B cell (primary cell): ENCODE measurements at regions not wholly inside any gene's neighbourhood (a gene's known extent, or its start where the extent isn't known, plus 50 kb on each side); places are given as distances from the start of the nearest gene placed in this dataset.

Experiments
- ATAC-seq: fragments of 200-7000 bp; cut with Tn5 transposase; one replicate; pipeline ENCODE4 v1.10.0; 2021; ENCODE audit warnings: low read depth, mild to moderate bottlenecking, moderate number of reproducible peaks, moderate library complexity
- CTCF ChIA-PET: fragments of 350-600 bp; sonication (Branson Sonifier 250); formaldehyde crosslinking; loops from one replicate; lab custom pipeline; 2021; ENCODE audit warnings: antibody characterized with exemption, inconsistent platforms; lab: Charles Lee
- POLR2A ChIA-PET: fragments of 350-600 bp; sonication (Branson Sonifier 250); formaldehyde crosslinking; loops from one replicate; lab custom pipeline; 2021; ENCODE audit warnings: antibody characterized with exemption; lab: Charles Lee
- DNase-seq: peaks from one replicate; pipeline ENCODE4 v3.0.0; 2013
- H2AFZ ChIP-seq: 2 replicates; pipeline ENCODE4 v1.6.1; 2012; ENCODE audit warnings: mild to moderate bottlenecking, low read depth, low read length; ENCODE audit not compliant: insufficient read depth, poor library complexity, severe bottlenecking
- H3K27ac ChIP-seq, 2 donors: 1 replicate in 1 of 2; 2 replicates in 1 of 2; pipeline ENCODE4 v1.5.1; 2012 to 2013; ENCODE audit warnings: low read length in 2 of 2, mild to moderate bottlenecking in 2 of 2, moderate library complexity in 1 of 2
- H3K27me3 ChIP-seq, 4 experiments: fragments of 200-600 bp in 1 of 4; sonication (generic) in 1 of 4; replicated peaks in 1 of 4; 1 replicate in 2 of 4; 2 replicates in 2 of 4; pipeline versions ENCODE4 v1.6.1 to v1.7.0; 2013 to 2016; ENCODE audit warnings: low read length in 3 of 4, mild to moderate bottlenecking in 2 of 4, mixed read lengths in 1 of 4, moderate library complexity in 1 of 4; ENCODE audit not compliant: insufficient read depth in 4 of 4, control insufficient read depth in 3 of 4; ENCODE audit errors: control extremely low read depth in 1 of 4
- H3K36me3 ChIP-seq, 2 experiments: replicated peaks in 1 of 2; 1 replicate in 1 of 2; 2 replicates in 1 of 2; pipeline versions ENCODE4 v1.6.1 to v1.7.1; 2013; ENCODE audit warnings: low read length in 1 of 2; ENCODE audit not compliant: insufficient read depth in 2 of 2, control insufficient read depth in 1 of 2; ENCODE audit errors: control extremely low read depth in 1 of 2, extremely low read depth in 1 of 2
- H3K4me1 ChIP-seq, 2 donors: fragments of 200-600 bp in 1 of 2; sonication (generic) in 1 of 2; 1 replicate in 1 of 2; 2 replicates in 1 of 2; pipeline versions ENCODE4 v1.5.1 to v1.6.1; 2013 to 2017; ENCODE audit warnings: low read length in 2 of 2; ENCODE audit not compliant: control insufficient read depth in 2 of 2, insufficient read depth in 2 of 2
- H3K4me2 ChIP-seq: replicated peaks from 2 replicates; pipeline ENCODE3; 2012; ENCODE audit warnings: mild to moderate bottlenecking, low read depth, low read length; ENCODE audit not compliant: poor library complexity, severe bottlenecking
- H3K4me3 ChIP-seq, 5 experiments: fragments of 200-600 bp in 1 of 5; sonication (generic) in 1 of 5; 1 replicate in 3 of 5; 2 replicates in 2 of 5; pipeline versions ENCODE4 v1.5.1 to v1.7.0; 2011 to 2016; ENCODE audit warnings: low read length in 4 of 5, mild to moderate bottlenecking in 4 of 5, low read depth in 2 of 5, control low read depth in 1 of 5, moderate library complexity in 1 of 5; ENCODE audit not compliant: insufficient read depth in 1 of 5; ENCODE audit errors: control extremely low read depth in 1 of 5, extremely low read depth in 1 of 5
- H3K79me2 ChIP-seq: fragments of 200-600 bp; sonication (generic); one replicate; pipeline ENCODE4 v1.6.0; 2016; ENCODE audit warnings: low read length; ENCODE audit not compliant: control insufficient read depth, insufficient read depth
- H3K9ac ChIP-seq: fragments of 200-600 bp; sonication (generic); 2 replicates; pipeline ENCODE4 v1.6.1; 2017; ENCODE audit warnings: mild to moderate bottlenecking, low read length, moderate library complexity
- H3K9me3 ChIP-seq, 3 donors: one replicate each; pipeline versions ENCODE4 v1.6.1 to v1.7.1; 2013; ENCODE audit warnings: low read length in 2 of 3; ENCODE audit not compliant: control insufficient read depth in 2 of 3, insufficient read depth in 1 of 3; ENCODE audit errors: control extremely low read depth in 1 of 3
- H4K20me1 ChIP-seq: 2 replicates; pipeline ENCODE4 v1.6.0; 2012; ENCODE audit warnings: mild to moderate bottlenecking, low read length; ENCODE audit not compliant: insufficient read depth, control insufficient read depth, poor library complexity, severe bottlenecking
- H3K27ac Mint-ChIP-seq: one replicate; pipeline ENCODE4 v1.8.0; 2021; ENCODE audit warnings: mixed read lengths
- H3K27me3 Mint-ChIP-seq: one replicate; pipeline ENCODE4 v1.8.0; 2021; ENCODE audit warnings: mixed read lengths
- H3K4me1 Mint-ChIP-seq: one replicate; pipeline ENCODE4 v1.8.0; 2021; ENCODE audit warnings: mixed read lengths
- H3K4me3 Mint-ChIP-seq: one replicate; pipeline ENCODE4 v1.8.0; 2021; ENCODE audit warnings: mixed read lengths
- H3K9me3 Mint-ChIP-seq: one replicate; pipeline ENCODE4 v1.8.0; 2022; ENCODE audit warnings: mixed read lengths; ENCODE audit not compliant: insufficient read depth
- EZH2 ChIP-seq: IDR thresholded peaks from 2 replicates; pipeline ENCODE4 v1.6.1; 2012; ENCODE audit warnings: borderline replicate concordance, low read depth, mild to moderate bottlenecking, moderate library complexity, low read length; ENCODE audit not compliant: insufficient read depth, poor library complexity, severe bottlenecking
- WGBS: methylation state at CpG from one replicate; pipeline ENCODE4 v1.1.5; 2013; ENCODE audit warnings: missing lambda C conversion rate; ENCODE audit not compliant: insufficient coverage; 5-methylcytosine and 5-hydroxymethylcytosine counted together
- intact Hi-C: fragments of 100-400 bp; cut with micrococcal nuclease; formaldehyde crosslinking; loops from one replicate; pipeline ENCODE4 v1.10.0; 2022
- TF ChIP-seq, protein P1 (sequence below): fragments of 200-600 bp; IDR thresholded peaks from one replicate; pipeline ENCODE4 v1.8.0; 2022; ENCODE audit warnings: antibody characterized with exemption, mild to moderate bottlenecking

DNA sequence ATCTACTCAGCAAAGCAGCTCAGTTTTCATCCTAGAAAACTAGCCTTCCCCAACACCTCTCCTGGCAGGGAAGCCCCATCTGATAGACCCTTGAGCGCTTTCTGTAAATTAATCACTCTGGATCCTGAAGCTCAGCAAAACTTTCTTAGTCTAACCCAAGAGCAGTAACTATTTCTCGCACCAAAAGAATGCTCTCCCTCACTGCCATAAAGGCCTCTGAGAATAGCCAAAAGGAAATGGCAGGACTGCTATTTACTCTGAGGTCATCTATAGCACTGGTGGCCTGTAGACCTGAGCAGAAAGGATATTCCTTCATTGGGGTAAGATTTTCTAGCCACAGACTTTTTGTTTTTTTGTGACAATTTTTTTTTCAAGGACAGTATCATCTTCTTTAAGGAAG, 345.8 kb upstream of the ADAMTS9 start:
- Histone ChIP-seq H3K4me3 (no peak overlapping the region), H3K27me3 (no peaks in the 10 kb centered on the region), H3K27ac (no peak overlapping the region), H3K4me1 (no peaks in the 10 kb centered on the region), H3K36me3 (no peaks in the 10 kb centered on the region), H3K9me3 (no peaks in the 10 kb centered on the region), H3K79me2 (no peaks in the 10 kb centered on the region), H4K20me1 (no peaks in the 10 kb centered on the region), H3K9ac (no peak overlapping the region), H2AFZ (no peak overlapping the region), H3K4me2 (no peak overlapping the region)
- Mint-ChIP-seq H3K4me3 (no peak overlapping the region), H3K27me3 (no peaks in the 10 kb centered on the region), H3K4me1 (no peaks in the 10 kb centered on the region), H3K27ac (no peak overlapping the region), H3K9me3 (peaks cover 5% of the 10 kb centered on the region)
- TF ChIP-seq, protein P1, sequence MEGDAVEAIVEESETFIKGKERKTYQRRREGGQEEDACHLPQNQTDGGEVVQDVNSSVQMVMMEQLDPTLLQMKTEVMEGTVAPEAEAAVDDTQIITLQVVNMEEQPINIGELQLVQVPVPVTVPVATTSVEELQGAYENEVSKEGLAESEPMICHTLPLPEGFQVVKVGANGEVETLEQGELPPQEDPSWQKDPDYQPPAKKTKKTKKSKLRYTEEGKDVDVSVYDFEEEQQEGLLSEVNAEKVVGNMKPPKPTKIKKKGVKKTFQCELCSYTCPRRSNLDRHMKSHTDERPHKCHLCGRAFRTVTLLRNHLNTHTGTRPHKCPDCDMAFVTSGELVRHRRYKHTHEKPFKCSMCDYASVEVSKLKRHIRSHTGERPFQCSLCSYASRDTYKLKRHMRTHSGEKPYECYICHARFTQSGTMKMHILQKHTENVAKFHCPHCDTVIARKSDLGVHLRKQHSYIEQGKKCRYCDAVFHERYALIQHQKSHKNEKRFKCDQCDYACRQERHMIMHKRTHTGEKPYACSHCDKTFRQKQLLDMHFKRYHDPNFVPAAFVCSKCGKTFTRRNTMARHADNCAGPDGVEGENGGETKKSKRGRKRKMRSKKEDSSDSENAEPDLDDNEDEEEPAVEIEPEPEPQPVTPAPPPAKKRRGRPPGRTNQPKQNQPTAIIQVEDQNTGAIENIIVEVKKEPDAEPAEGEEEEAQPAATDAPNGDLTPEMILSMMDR = no peak
- TF ChIP-seq EZH2 = no peak
- intact Hi-C loops = no loop called here
- CTCF ChIA-PET = no interaction called here
- no peak for DNase-seq
- POLR2A ChIA-PET = no interaction called here
- 80% methylated on average over 2 of the region's 2 CpGs for WGBS
- ATAC-seq = no peak

DNA sequence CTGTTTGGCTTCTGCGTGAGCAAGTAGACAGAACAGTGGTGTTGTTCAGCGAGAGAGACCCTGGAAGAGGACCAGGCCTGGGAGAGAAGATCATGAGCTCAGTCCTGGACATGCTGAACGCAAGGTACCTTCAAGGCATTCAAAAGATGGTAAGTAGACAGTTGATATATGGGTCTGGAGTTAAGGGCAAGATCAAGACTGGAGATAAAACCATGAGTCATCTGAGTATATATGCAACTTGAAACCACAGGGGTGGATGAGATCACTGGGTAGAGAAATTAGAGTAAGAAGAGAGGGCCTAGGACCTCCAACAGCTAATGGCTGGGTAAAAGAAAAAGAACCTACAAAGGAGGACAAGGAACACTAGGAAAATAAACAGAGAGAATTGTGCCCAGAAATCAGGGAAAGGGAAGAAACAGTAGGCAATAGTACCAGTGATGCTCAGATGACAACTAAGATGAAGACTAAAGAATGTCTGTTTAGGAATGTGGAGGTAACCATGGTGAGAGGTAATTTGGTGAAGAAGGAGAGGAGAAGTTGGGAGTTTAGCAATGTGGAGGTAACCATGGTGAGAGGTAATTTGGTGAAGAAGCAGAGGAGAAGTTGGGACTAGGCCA, 343.2 kb upstream of the ADAMTS9 start:
- intact Hi-C loops = no loop called here

More for the DNA sequence above, 343.2 kb upstream of the ADAMTS9 start:
- CTCF ChIA-PET = no interaction called here
- H3K9ac ChIP-seq = no peak overlapping the region
- H3K27ac ChIP-seq = no peak overlapping the region
- no peaks in the 10 kb centered on the region for H3K4me1 ChIP-seq
- Mint-ChIP-seq H3K4me1 (no peaks in the 10 kb centered on the region), H3K27me3 (no peaks in the 10 kb centered on the region), H3K9me3 (peaks cover 5% of the 10 kb centered on the region), H3K27ac (no peak overlapping the region), H3K4me3 (no peak overlapping the region)
- H3K27me3 ChIP-seq = no peaks in the 10 kb centered on the region
- 78% methylated on average over 3 of the region's 3 CpGs for WGBS
- no peak for ATAC-seq
- POLR2A ChIA-PET = no interaction called here
- H3K9me3 ChIP-seq = peaks cover 0 to 3% (median 0%) of the 10 kb centered on the region in 3 donors
- no peak overlapping the region for H3K4me3 ChIP-seq
- no peak overlapping the region for H2AFZ ChIP-seq
- H3K79me2 ChIP-seq = no peaks in the 10 kb centered on the region
- H3K36me3 ChIP-seq = no peaks in the 10 kb centered on the region
- H4K20me1 ChIP-seq = no peaks in the 10 kb centered on the region
- no peak overlapping the region for H3K4me2 ChIP-seq
- TF ChIP-seq, protein P1 = no peak
- TF ChIP-seq EZH2 = no peak
- no peak for DNase-seq
